ENCODE measurements at regions not wholly inside any gene's neighbourhood (a gene's known extent, or its start where the extent isn't known, plus 50 kb on each side); places are given as distances from the start of the nearest gene placed in this dataset.

GRCh38 chr1:157411064-157411463, 141.3 kb downstream of the FCRL5 start:
- no peaks in the 10 kb centered on the region for H3K36me3 ChIP-seq (ENCODE audit: control insufficient read depth, insufficient read depth, low read length)
- WGBS (ENCODE audit: insufficient coverage) = 60% methylated on average over 1 of the region's 2 CpGs

GRCh38 chr1:157410457-157410856, 141.9 kb downstream of the FCRL5 start:
- Histone ChIP-seq H3K4me3 (ENCODE audit: low read length) (no peak overlapping the region), H3K27me3 (ENCODE audit: control insufficient read depth, insufficient read depth, low read length) (no peaks in the 10 kb centered on the region), H3K36me3 (ENCODE audit: control insufficient read depth, insufficient read depth, low read length) (no peaks in the 10 kb centered on the region), H3K9me3 (replicated peaks; ENCODE audit: control insufficient read depth, low read depth, low read length) (no peaks in the 10 kb centered on the region), H3K27ac (ENCODE audit: low read length) (no peak overlapping the region), H3K4me1 (ENCODE audit: control insufficient read depth, insufficient read depth, low read length) (no peaks in the 10 kb centered on the region)
- WGBS (ENCODE audit: insufficient coverage) = 44% methylated on average over 3 of the region's 5 CpGs
- no peak for DNase-seq

More at GRCh38 chr1:157411064-157411463, 141.3 kb downstream of the FCRL5 start:
- Histone ChIP-seq H3K4me1 (ENCODE audit: control insufficient read depth, insufficient read depth, low read length) (no peaks in the 10 kb centered on the region), H3K9me3 (replicated peaks; ENCODE audit: control insufficient read depth, low read depth, low read length) (no peaks in the 10 kb centered on the region), H3K27ac (ENCODE audit: low read length) (no peak overlapping the region), H3K27me3 (ENCODE audit: control insufficient read depth, insufficient read depth, low read length) (no peaks in the 10 kb centered on the region), H3K4me3 (ENCODE audit: low read length) (no peak overlapping the region)
- DNase-seq = no peak

DNA sequence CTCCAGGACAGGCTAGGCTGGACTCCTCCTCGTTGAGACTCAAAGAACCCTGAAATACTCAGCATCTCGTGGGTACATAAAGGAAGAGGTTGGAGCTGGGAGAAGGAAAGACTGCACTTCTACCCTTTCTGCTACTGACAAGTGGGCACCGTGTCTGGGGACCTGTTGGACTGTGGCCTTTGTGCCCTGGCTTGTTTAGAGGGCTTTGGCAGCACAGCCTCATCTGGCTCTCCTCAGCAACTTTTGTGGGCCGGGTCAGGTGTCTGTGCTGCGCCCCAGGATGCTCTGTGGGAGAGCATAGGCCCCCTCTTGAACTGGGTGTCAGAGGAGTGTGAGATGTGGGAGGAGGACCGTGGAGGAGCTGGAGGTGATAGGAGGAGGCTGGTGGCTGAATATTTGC, 142.4 kb downstream of the FCRL5 start:
- H3K4me3 ChIP-seq (ENCODE audit: low read length) = no peak overlapping the region
- no peaks in the 10 kb centered on the region for H3K9me3 ChIP-seq (replicated peaks; ENCODE audit: control insufficient read depth, low read depth, low read length)
- H3K36me3 ChIP-seq (ENCODE audit: control insufficient read depth, insufficient read depth, low read length) = no peaks in the 10 kb centered on the region
- H3K4me1 ChIP-seq (ENCODE audit: control insufficient read depth, insufficient read depth, low read length) = no peaks in the 10 kb centered on the region
- DNase-seq = no peak
- no peaks in the 10 kb centered on the region for H3K27me3 ChIP-seq (ENCODE audit: control insufficient read depth, insufficient read depth, low read length)
- H3K27ac ChIP-seq (ENCODE audit: low read length) = no peak overlapping the region
- WGBS (ENCODE audit: insufficient coverage) = 88% methylated on average over 4 of the region's 6 CpGs

DNA sequence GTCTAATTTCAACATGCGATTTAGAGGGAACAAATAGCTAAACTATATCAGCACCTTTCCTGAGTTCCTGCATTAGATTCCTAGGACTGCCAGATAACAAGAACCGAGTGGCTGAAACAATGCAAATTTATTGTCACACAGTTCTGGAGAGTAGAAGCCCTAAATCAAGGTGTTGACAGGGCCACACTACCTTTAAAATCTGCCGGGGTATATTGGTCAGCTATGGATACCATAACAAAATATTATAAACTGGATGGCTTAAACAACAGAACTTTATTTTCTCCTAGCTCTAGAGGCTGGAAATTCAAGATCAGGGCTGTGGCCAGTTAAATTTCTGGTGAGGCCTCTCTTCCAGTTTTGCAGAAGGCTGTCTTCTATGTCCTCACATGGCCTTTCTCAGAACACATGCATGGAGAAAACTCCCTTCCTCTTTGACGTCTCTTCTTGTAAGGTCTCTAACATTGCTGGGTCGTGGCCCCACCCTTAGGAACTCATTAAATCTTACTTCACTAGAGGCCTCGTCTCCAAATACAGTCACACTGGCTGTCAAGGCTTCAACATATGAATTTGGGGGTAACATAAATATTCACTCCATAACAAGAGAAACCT, 144.3 kb downstream of the FCRL5 start:
- DNase-seq = no peak
- Histone ChIP-seq H3K27me3 (ENCODE audit: control insufficient read depth, insufficient read depth, low read length) (no peaks in the 10 kb centered on the region), H3K4me1 (ENCODE audit: control insufficient read depth, insufficient read depth, low read length) (no peaks in the 10 kb centered on the region), H3K36me3 (ENCODE audit: control insufficient read depth, insufficient read depth, low read length) (no peaks in the 10 kb centered on the region), H3K9me3 (replicated peaks; ENCODE audit: control insufficient read depth, low read depth, low read length) (no peaks in the 10 kb centered on the region), H3K27ac (ENCODE audit: low read length) (no peak overlapping the region), H3K4me3 (ENCODE audit: low read length) (no peak overlapping the region)
- 59% methylated on average over 2 of the region's 6 CpGs for WGBS (ENCODE audit: insufficient coverage)

DNA sequence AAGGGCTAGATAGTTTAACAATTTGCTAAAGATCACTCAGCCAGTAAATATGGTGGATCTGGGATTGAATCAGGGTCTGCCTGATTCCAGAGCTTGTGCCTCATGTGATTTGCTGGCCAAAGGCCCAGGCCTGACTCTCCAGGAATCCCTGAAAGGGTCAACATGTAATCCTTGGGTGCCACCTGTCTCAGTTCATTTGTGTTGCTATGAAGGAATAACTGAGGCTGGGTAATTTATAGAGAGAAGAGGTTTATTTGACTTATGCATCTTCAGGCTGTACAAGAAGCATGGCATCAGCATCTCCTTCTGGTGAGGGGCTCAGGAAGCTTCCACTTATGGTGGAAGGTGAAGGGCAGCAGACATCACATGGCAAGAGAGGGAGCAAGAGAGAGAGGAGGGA, 144.9 kb downstream of the FCRL5 start:
- Histone ChIP-seq H3K27me3 (ENCODE audit: control insufficient read depth, insufficient read depth, low read length) (no peaks in the 10 kb centered on the region), H3K9me3 (replicated peaks; ENCODE audit: control insufficient read depth, low read depth, low read length) (no peaks in the 10 kb centered on the region)

GRCh38 chr1:157405662-157406061, 146.7 kb downstream of the FCRL5 start:
- Histone ChIP-seq H3K4me3 (ENCODE audit: low read length) (no peak overlapping the region), H3K27ac (ENCODE audit: low read length) (no peak overlapping the region), H3K4me1 (ENCODE audit: control insufficient read depth, insufficient read depth, low read length) (no peaks in the 10 kb centered on the region), H3K9me3 (replicated peaks; ENCODE audit: control insufficient read depth, low read depth, low read length) (no peaks in the 10 kb centered on the region), H3K36me3 (ENCODE audit: control insufficient read depth, insufficient read depth, low read length) (no peaks in the 10 kb centered on the region), H3K27me3 (ENCODE audit: control insufficient read depth, insufficient read depth, low read length) (no peaks in the 10 kb centered on the region)
- no CpG with 5 or more reads among the region's 4 CpGs for whole genome bisulfite sequencing (ENCODE audit: insufficient coverage)
- DNase-seq = no peak

More for the DNA sequence above, 144.9 kb downstream of the FCRL5 start:
- Histone ChIP-seq H3K4me1 (ENCODE audit: control insufficient read depth, insufficient read depth, low read length) (no peaks in the 10 kb centered on the region), H3K4me3 (ENCODE audit: low read length) (no peak overlapping the region), H3K27ac (ENCODE audit: low read length) (no peak overlapping the region), H3K36me3 (ENCODE audit: control insufficient read depth, insufficient read depth, low read length) (no peaks in the 10 kb centered on the region)
- no peak for DNase-seq

DNA sequence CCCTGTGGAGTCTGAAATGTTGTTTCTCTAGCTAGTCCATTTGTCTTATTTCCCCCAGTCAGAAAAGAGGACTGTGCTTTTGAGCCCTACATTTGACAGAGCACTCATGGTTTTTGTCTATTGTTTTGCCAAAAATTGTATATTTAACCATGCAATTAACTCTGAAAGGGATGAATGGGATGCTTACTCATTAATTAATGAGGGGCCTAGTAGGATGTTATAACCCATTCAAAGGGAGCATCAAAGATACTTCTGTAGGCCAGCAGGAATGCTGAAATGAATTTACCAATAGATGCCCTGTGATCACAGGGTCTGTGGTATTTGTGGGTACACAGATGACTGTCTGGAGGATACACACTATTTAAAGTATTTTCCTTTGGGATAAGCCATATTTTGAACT, 147.7 kb downstream of the FCRL5 start:
- no peak for DNase-seq
- H3K4me3 ChIP-seq (ENCODE audit: low read length) = no peak overlapping the region
- no peaks in the 10 kb centered on the region for H3K4me1 ChIP-seq (ENCODE audit: control insufficient read depth, insufficient read depth, low read length)
- H3K27me3 ChIP-seq (ENCODE audit: control insufficient read depth, insufficient read depth, low read length) = no peaks in the 10 kb centered on the region
- H3K27ac ChIP-seq (ENCODE audit: low read length) = no peak overlapping the region
- no peaks in the 10 kb centered on the region for H3K9me3 ChIP-seq (replicated peaks; ENCODE audit: control insufficient read depth, low read depth, low read length)
- H3K36me3 ChIP-seq (ENCODE audit: control insufficient read depth, insufficient read depth, low read length) = no peaks in the 10 kb centered on the region

- Histone ChIP-seq H3K4me1 (ENCODE audit: control insufficient read depth, insufficient read depth, low read length) (no peaks in the 10 kb centered on the region), H3K36me3 (ENCODE audit: control insufficient read depth, insufficient read depth, low read length) (no peaks in the 10 kb centered on the region), H3K4me3 (ENCODE audit: low read length) (no peak overlapping the region), H3K27me3 (ENCODE audit: control insufficient read depth, insufficient read depth, low read length) (no peaks in the 10 kb centered on the region), H3K27ac (ENCODE audit: low read length) (no peak overlapping the region), H3K9me3 (replicated peaks; ENCODE audit: control insufficient read depth, low read depth, low read length) (no peaks in the 10 kb centered on the region)
- DNase-seq = no peak
- WGBS (ENCODE audit: insufficient coverage) = no CpG with 5 or more reads among the region's 3 CpGs
These were observed 148.2 kb downstream of the FCRL5 start for GRCh38 chr1:157404063-157404501.

- Histone ChIP-seq H3K4me3 (ENCODE audit: low read length) (no peak overlapping the region), H3K36me3 (ENCODE audit: control insufficient read depth, insufficient read depth, low read length) (no peaks in the 10 kb centered on the region), H3K4me1 (ENCODE audit: control insufficient read depth, insufficient read depth, low read length) (no peaks in the 10 kb centered on the region), H3K27me3 (ENCODE audit: control insufficient read depth, insufficient read depth, low read length) (no peaks in the 10 kb centered on the region), H3K27ac (ENCODE audit: low read length) (no peak overlapping the region), H3K9me3 (replicated peaks; ENCODE audit: control insufficient read depth, low read depth, low read length) (no peaks in the 10 kb centered on the region)
- no CpG with 5 or more reads among the region's 1 CpG for WGBS (ENCODE audit: insufficient coverage)
- DNase-seq = no peak
These were observed 148.7 kb downstream of the FCRL5 start for GRCh38 chr1:157403608-157404007.

DNA sequence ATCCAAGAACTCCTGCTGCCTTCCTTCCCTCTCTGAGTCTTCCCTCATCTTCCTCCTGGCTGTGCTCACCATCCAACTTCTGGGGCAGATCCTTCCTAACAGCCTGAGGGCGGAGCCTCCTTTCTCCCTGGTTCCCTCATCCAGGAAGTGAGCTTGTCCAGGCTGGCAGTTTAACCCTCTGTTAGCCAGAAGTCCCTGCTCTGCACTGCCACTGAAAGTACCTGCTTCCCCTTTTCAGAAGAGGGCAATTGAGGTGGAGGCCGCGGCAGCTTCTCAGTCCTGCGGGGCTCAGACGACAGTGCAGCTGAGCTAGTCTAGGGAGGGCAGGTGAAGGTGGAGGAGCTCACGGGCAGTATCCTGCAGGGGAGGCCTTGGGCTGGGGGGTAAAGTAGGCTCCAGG, 149.1 kb downstream of the FCRL5 start:
- WGBS (ENCODE audit: insufficient coverage) = 31% methylated on average over 2 of the region's 6 CpGs
- Histone ChIP-seq H3K27me3 (ENCODE audit: control insufficient read depth, insufficient read depth, low read length) (no peaks in the 10 kb centered on the region), H3K9me3 (replicated peaks; ENCODE audit: control insufficient read depth, low read depth, low read length) (no peaks in the 10 kb centered on the region), H3K4me3 (ENCODE audit: low read length) (no peak overlapping the region), H3K36me3 (ENCODE audit: control insufficient read depth, insufficient read depth, low read length) (no peaks in the 10 kb centered on the region), H3K27ac (ENCODE audit: low read length) (no peak overlapping the region), H3K4me1 (ENCODE audit: control insufficient read depth, insufficient read depth, low read length) (no peaks in the 10 kb centered on the region)
- DNase-seq = no peak

DNA sequence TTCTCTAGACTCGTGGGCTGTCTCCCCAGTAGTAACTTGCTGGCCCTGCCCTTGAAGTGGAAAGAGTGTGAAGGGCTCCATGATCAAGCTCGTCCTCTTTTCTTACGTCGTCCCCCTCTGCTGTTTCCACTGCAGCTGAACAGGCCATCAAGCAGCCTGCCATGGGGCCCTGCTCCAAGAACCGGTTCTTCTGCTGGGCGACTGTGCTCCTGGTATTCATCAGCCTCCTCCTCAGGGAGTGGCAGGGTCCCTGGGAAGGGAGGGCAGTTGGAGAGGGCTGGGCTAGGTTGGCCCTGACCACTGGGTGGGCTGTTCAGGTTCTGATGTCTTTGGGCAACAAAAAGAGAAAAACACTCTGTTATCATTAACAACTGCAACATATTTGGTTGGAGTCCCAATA, 151.5 kb downstream of the FCRL5 start:
- Histone ChIP-seq H3K27me3 (ENCODE audit: control insufficient read depth, insufficient read depth, low read length) (no peaks in the 10 kb centered on the region), H3K4me1 (ENCODE audit: control insufficient read depth, insufficient read depth, low read length) (no peaks in the 10 kb centered on the region), H3K9me3 (replicated peaks; ENCODE audit: control insufficient read depth, low read depth, low read length) (no peaks in the 10 kb centered on the region), H3K27ac (ENCODE audit: low read length) (no peak overlapping the region), H3K36me3 (ENCODE audit: control insufficient read depth, insufficient read depth, low read length) (no peaks in the 10 kb centered on the region), H3K4me3 (ENCODE audit: low read length) (no peak overlapping the region)
- 20% methylated on average over 1 of the region's 6 CpGs for WGBS (ENCODE audit: insufficient coverage)
- no peak for DNase-seq
